ENCODE measurements at regions not wholly inside any gene's neighbourhood (a gene's known extent, or its start where the extent isn't known, plus 50 kb on each side); places are given as distances from the start of the nearest gene placed in this dataset.

DNA sequence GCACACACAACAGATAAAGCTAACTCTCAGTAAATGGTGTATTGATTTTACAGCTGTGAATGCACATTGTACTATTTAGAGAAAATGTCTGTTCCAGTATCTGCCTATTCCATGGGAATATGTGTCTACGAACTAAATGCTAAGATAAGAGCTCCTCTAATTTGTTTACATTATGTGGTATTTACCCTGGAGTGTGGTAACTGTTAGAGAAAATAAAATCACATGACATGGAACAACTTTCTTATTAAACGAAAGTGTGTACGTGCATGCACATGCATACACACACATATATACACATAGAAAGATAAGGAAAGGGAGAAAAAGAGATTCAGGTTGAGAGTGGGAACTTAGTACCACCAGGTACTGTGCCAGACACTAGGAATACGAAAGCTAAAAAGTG, 1151.7 kb upstream of the TENM4 start:
- no peak for DNase-seq

DNA sequence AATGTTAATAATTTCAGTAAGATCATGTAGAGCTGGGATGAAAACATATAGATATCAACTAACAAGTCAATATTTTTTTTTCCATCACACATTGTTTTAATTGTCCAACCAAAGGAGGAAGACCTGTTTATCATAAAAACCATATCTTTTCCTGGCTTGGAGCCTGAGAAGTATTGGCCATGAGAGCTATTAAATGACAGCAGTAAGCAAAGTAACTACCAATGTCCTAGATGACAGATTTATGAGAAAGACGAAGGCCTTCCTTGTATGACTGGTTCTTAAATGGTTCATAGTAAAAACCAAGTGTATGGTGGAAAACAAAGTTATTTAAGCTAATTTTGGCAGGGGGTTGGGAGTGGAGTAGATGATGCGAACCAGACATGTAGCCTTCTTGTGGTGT, 1147.1 kb upstream of the TENM4 start:
- DNase-seq, result no peak

DNA sequence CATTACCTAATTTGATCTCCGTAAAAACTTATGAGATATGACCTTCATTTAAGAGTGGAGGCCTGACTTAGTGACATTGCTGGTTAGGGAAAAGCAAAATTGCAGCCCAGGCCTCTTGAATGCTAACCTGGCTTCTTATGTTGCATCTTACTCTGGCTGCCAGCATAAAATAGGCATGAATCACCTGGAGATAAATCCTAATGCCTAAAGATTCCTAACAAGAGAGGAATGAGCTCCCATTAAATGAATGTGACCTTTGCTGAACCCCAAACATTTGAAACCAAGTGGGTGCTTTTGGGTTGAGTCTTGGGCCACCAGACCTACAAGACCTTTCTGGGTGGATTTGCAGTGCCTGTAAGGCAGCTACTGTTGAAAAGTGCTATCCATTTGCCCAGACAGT, 1145.6 kb upstream of the TENM4 start:
- DNase-seq, result no peak

DNA sequence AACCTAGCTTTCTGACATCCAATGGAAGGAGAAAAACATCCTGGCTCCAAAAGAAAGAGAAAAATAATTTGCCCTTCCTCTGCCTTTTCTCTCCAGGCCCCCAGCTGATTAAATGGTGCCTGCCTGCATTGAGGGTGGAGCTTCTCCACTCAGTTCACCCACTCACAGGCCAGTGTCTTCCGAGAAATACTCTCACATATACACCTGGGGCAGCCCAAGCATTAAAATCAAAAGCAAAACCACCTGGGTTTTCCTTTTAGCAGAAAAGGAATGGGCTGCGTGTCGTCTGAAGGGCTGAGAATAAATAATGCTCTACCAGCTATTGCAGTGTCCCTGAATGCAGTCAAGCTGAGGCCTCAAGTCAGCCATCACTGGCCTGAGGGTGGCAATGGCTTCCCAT, 1143.8 kb upstream of the TENM4 start:
- no peak for DNase-seq

DNA sequence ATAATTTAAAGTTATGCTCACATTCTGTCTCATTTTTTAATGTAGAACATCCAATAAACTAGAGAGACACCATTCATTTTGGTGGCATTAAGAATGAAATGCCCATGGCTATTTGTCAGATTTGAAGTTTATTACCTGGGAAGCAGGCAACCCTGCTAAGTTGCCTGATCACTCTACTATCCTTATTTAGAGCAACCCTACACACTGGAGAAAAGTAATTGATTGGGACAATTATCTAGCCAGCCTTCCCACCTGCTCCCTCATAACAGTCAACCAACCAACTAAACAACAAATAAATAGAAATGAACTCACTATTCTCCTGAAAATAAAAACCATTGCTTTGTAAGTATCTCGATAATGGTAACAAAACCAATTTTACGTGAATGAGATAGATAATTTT, 1129.0 kb upstream of the TENM4 start:
- DNase-seq, result no peak

DNA sequence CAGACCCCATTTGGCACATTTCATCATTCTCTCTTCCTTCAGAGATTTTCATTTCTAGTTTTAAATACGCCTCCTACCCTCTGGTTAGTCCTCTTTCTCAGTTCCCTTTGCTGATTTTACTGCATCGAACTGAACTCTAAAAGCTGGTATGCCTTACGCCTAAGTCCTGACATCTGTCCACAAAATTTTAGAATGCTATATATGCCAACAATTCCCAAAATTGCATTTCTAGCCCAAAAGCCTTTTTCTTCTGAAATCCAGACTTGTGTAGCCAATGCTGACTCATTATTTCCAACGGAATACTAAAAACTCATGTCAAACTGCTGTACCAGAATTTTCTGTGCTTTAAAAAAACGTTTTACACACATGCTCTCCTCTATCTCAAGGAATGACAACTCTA, 1124.4 kb upstream of the TENM4 start:
- no peak for DNase-seq

DNA sequence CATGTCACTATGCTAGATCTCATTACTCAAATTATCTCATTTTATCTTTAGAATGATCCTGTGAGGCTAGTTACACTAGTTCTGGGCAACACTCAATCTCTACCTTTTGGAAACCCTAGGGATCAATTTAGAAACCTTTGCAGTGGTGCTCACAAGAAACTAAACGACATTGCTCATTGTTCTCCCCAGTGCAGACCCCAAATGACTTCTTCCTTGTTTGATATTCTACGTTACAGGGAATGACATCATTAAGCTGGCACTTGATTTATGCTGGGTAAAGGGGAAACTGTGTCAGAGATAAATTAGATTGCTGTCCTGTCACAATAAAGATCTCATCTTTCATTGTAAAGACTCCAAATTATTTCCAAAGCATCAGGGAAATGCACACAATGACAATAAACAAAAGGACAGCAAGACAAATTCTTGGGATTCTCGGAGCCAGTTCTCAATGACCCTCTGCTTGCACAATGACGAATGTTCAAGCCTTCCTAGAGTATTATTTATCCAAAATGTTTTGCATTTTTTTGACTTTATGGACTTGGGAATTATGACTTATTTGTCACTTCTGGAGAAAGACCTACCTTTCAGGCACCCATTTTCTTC, 1121.8 kb upstream of the TENM4 start:
- DNase-seq, result no peak

DNA sequence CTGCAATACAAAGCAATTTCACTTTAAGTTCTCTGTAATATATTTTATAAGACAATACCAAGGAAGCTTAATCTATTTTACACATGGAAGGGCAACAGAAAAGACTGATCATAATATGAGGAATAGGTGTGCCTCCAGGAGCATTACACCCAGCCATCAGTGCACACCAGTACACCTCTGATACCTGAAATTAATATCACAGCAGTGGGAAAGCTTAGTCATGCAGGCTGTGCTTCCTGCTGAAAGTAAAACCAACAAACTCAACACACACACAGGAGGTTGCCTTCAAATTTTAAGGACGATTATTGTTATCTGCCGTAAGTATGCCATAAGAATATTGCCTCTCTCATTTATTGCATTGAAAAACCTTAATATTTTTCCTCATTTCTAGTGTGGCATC, 1119.1 kb upstream of the TENM4 start:
- no peak for DNase-seq

DNA sequence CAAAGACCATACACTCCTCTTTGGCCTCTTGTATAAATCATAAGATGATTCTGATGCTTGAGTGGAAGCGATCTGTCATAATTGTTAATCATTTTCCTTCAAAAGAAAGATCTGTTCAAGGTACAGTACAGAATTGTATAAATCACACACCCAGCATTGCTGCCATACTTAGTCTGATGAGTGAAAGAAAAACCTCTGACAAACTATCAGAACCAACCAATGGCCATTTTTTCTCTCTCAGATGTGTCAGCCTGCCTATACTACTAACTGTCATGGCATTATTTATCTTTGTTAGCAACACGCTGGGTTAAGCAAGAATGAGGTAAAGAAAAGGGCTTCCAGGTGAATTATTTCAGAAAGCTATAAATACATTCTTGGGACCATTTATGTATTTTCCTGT, 1112.7 kb upstream of the TENM4 start:
- no peak for DNase-seq

DNA sequence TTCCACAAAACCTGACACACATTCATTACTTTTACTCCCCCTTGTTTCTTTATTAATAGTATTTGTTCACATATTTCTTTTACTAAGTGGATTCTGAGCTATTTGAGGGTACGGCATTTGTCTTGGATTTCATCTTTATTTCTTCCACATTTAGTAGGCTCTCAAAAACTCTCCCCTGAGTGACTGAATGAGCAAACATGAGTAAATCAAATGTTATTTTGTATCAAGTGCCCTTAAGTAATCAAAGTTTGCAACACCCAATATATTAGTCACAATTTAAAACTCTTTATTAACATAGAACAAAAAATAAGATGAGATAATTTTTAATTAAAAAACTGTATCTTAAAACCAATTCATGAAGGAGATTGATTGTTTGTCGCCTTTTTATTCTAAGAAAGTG, 1101.9 kb upstream of the TENM4 start:
- DNase-seq, result no peak

DNA sequence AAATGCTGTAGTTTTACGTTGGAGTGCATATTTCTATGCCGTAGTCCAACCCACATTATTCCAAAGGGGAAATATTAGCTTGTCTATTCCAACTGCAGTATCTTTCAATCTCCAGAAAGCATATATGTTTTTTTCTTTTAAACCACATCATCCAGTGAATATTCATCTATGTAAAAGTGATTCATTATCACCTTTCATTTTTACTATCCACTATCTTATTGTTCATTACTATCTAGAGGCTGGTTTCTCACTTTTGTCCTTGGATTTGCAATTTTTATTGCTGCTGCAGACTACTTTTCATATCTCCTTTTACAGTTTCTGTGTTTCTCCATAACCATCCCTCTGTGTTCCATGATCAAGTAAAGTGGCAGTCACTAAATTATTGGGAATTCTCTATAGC, 1097.2 kb upstream of the TENM4 start:
- no peak for DNase-seq

DNA sequence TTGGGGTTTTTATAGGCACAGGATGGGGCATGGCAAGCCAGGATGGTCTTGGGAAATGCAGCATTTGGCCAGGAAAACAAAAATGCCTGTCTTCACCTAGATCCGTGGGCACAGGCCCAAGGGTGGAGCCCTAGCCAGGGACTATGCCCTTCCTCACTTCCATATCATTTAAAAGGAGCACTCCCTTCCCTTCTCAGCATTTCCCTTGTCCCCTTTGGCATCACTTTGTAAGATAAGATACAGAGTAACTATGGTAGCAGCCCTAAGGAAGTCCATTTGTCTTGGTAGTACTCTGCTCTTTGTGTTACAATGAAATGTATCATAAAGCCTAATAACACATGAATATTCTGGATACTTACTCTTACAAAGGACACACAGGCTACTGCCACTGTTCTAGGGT, 1092.6 kb upstream of the TENM4 start:
- DNase-seq, result no peak

DNA sequence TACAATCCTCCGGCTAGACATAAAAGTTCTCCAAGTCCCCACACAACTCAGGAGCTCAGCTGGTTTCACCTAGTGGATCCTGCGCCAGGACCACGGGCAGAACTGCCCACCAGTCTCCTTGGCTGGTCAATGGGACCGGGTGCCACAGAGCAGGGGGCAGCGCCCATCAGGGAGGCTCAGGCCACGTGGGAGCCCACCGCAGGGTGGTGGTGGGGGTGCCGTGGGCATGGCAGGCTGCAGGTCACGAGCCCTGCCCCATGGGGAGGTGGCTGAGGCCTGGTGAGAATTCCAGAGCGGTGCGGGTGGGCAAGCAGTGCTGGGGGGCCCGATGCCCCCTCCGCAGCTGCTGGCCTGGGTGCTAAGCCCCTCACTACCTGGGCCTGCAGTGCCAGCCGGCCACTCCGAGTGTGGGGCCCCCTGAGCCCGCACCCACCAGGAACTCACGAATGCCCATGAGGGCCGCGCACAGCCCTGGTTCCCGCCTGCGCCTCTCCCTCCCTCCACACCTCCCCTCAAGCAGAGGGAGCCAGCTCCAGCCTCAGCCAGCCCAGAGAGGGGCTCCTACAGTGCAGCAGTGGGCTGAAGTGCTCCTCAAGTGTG, 1091.9 kb upstream of the TENM4 start:
- DNase-seq, result no peak

DNA sequence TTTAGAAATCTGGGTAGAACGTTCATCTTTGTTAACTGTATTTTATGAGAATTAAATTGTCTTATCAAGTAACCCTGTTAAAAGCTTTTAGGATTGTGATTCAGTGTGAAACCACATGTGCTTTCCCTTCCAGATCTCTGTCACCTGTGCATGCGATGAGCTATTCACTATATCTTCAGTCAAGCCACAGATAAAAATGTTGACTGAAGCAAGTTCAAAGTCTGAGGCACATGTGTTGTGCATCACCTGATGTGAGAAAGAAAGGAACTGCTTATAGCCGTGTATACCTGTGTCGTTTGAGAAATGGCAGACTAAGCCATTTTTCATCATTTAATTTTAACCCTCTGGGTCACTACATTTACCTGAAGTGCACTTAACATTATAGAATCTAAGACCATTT, 1088.9 kb upstream of the TENM4 start:
- no peak for DNase-seq

DNA sequence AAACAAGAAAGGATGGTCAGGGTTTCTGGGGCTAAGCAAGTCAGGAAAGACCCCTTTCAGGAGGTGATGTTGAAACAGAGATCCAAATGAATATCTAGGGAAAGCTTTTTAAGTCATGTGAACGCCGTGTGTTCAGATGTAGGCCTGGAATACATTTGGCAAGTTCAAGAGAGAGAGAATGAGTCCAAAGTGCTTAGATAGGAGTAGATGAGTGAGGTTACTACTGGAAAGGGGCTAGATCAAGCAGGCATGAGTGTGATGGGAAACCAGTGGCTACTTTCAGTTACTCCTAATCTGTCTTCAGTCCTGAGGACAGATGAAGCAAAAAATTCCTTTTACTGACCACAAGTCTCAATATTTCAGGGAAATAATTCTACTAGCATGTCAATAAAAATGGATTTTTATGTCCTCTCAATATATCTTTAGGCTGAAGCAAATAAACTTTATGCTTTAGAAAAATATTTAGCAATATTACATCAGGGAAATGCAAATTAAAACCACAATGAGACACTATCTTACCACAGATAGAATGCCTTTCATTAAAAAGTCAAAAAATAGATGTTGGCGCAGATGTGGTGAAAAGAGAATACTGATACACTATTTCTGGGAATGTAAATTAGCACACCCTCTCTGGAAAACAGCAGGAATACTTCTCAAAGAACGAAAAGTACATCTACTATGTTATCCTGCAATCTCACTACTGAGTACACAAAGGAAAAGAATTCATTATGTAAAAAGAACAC, 1085.0 kb upstream of the TENM4 start:
- no peak for DNase-seq

DNA sequence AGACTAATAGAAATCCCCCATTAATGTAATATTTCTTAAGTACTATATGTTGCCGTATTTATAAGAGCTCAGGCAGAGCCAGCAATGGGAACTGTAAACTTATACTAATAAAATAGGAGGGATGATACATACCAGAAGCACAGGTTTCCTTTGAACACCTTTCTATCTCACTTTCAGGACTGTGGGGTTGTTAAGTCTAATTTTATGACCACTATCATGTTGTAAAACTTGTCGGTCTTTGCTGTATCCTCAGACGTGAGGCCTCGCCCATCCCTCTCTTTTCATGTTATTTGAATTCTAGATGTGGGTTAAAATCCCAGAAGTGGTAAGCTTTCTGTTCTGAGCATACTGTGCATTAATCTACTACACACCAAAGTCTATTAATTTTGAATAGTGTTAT, 1083.5 kb upstream of the TENM4 start:
- DNase-seq, result no peak

DNA sequence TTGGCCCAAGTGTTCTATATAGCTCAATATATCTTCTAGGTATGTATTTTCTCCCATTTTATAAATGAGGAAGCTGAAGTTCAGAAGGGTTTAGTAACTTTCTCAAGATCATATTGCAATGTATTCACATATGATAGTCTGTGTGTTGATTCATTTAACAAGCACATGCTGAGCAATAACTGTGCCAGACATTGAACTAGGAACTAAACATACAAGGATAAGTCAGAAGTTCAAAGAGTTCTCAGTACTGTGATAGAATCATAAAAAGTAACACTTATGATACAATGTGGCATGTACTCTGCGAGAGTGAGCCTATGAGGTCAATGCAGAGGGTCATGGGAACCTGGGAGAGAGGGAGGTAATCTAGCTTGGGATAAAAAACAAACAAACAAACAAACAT, 1082.2 kb upstream of the TENM4 start:
- no peak for DNase-seq

DNA sequence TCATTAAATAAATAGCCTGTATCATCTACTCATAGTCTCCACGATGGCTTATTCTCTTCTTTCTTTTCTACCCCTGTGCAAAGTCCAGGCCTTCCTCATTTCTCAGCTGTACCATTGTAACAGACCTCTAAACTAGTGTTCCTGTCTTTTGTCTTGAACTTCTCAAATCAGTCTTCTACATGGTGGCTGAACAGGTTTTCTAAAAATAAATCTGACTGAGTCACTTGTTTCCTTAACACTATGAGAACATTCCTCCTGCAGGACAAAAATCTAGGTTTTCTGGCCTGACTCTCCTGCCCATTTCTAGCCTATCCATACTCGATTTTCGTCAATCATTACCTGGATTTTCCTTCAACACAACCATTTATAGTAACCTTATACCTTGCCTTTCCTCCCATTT, 1080.8 kb upstream of the TENM4 start:
- DNase-seq, result no peak

DNA sequence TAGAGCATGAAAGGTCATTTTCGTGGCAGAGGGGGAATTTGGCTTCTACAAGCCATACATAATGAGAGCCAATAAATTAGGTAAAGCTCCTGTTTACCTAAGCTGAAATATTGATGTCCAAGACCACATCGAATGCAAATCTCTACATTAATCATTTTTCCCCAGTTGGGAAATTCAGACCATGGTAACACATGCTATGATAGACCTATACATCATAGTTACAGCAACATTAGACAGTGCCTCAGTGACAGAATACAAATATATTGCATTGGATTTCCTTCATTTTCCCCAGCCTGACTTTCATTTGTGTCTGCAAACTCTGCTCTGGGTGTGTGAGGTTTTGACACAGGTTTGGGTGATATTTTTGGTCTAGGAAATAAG, 1079.7 kb upstream of the TENM4 start:
- no peak for DNase-seq

DNA sequence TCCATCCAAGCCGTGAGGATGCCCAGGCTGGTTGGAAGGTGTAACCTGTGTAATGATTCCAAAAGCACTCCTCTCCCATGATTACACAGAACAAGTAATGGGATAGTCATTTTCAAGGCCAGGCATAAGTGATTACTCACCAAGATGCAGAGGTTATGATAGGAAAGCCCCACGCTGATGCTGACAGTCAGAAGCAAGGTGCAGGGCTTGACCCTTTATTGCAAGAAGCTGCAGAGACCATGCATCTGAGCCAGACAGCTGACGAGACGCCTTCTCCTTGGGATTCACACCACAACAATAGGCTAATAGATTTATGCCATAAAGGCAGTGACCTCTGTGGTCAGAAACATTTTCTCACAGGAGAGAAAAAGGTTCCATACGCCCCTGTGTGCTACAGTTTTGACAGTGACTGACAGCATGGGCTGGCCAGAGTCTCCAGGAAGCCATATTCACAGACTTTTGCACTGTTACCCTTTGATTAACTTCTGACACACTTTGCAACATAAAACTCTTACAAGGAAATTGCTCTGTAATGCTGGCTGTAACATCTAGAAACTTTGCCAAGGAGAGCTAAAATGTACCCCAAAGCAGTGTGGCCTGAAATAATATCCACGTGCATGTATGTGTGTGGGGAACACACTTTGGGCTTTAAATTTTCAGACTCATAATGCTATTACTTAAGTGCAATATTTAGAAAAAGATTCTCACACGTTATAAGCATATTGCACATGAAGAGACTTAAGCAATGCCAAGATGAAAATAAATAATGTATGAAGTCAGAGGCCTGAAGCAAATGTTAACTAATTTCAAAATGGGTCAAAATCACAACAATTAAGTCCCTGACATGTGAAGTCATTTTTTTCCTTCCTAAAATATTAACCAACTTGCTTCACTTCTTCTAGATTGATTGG, 1079.0 kb upstream of the TENM4 start:
- DNase-seq, result peak; percentile 24

DNA sequence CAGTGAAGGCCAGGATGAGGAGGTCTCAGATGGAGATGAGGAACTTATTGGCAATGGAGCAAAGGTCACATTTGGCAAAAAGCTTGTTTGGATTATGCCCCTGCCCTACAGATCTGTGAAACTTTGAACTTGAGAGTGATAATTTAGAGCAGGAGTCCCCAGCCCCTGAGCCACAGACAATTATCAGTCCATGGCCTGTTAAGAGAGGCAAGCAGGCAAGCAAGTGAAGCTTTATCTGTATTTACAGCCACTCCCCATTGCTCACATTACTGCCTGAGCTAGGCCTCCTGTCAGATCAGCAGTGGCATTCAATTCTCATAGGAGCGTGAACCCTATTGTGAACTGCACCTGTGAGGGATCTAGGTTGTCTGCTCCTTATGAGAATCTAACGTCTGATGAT, 1076.9 kb upstream of the TENM4 start:
- no peak for DNase-seq

DNA sequence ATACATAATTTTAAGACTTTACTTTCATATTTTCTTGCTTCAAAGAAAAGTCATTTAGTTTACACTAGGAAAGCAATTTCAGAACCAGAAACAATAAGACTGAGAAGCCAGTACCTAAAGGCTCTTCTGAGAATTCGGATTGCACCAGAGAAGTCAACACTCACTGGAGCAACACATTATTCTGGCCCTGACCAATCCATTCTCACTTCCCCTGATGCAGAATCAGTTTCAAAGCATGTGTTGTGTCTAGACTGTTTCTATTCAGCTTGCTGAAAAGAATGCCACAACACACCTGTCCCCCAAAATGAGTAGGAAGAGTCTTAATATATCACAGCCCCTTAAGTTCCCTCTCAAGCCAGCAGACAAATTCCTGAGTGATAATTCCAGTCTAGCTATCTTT, 1074.3 kb upstream of the TENM4 start:
- DNase-seq, result no peak

DNA sequence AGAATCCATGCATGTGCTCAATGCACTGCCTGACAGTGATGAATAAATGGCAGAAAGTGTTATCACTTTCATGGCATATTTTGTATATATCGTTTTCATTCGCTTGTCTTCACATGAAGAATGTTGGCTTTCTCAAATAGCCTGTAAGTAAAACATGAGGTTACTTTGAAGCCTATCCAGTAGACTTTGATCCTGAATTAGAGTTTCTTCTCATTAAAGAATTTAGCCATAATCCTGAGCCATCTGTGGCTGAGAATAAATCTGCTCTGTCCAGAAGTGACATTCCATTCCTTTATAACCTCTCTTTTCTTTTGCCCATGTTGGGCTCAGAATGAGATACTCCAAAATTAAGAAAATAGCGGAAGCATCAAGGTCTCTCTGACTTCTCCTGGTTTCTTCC, 1071.7 kb upstream of the TENM4 start:
- no peak for DNase-seq

All from left kidney (tissue), 1 donor.